HUDEP-2 (cell line): ENCODE measurements at regions not wholly inside any gene's neighbourhood (a gene's known extent, or its start where the extent isn't known, plus 50 kb on each side); places are given as distances from the start of the nearest gene placed in this dataset.
"Not testable (repeated sequence)": the region's sequence is repeated elsewhere in the genome, so short reads cannot be mapped to it uniquely, and the experiment has no call there.

ENCODE experiments used
- DNase-seq, 76 experiments: peaks; one replicate each; lab custom pipeline; 2025; ENCODE audit not compliant: unreplicated experiment in 76 of 76; lab: John Stamatoyannopoulos, UW

- DNase-seq, result no peak
These were observed 471.9 kb downstream of the QKI start for GRCh38 chr6:163886428-163886827.

GRCh38 chr6:163883984-163884383 lies 469.5 kb downstream of the QKI start:
- no peak for DNase-seq

GRCh38 chr6:163878698-163879097 lies 464.2 kb downstream of the QKI start:
- no peak for DNase-seq

- DNase-seq, result no peak
These were observed 463.5 kb downstream of the QKI start for GRCh38 chr6:163877877-163878639.

- no peak for DNase-seq
These were observed 461.9 kb downstream of the QKI start for GRCh38 chr6:163876391-163876790.

GRCh38 chr6:163874784-163875183 lies 460.3 kb downstream of the QKI start:
- DNase-seq, result no peak

GRCh38 chr6:163872335-163872734 lies 457.8 kb downstream of the QKI start:
- no peak for DNase-seq

- no peak for DNase-seq
These were observed 457.1 kb downstream of the QKI start for GRCh38 chr6:163871616-163872015.

- DNase-seq, result no peak
These were observed 453.2 kb downstream of the QKI start for GRCh38 chr6:163867518-163868292.

- peak in 1 of 76 experiments; percentile 2 for DNase-seq
These were observed 451.7 kb downstream of the QKI start for GRCh38 chr6:163866192-163866591.

GRCh38 chr6:163863565-163863964 lies 449.0 kb downstream of the QKI start:
- DNase-seq, result no peak

- no peak for DNase-seq
These were observed 448.2 kb downstream of the QKI start for GRCh38 chr6:163862701-163863100.

GRCh38 chr6:163861627-163862026 lies 447.1 kb downstream of the QKI start:
- DNase-seq, result no peak

GRCh38 chr6:163860287-163861081 lies 446.0 kb downstream of the QKI start:
- DNase-seq, result peak in 28 of 76 experiments; percentile 2 to 57 (median 19)

- DNase-seq, result not testable (repeated sequence)
These were observed 444.4 kb downstream of the QKI start for GRCh38 chr6:163858870-163859269.

- DNase-seq, result no peak
These were observed 442.9 kb downstream of the QKI start for GRCh38 chr6:163857421-163857820.

- DNase-seq, result no peak
These were observed 436.4 kb downstream of the QKI start for GRCh38 chr6:163850874-163851273.

GRCh38 chr6:163844761-163845160 lies 430.2 kb downstream of the QKI start:
- DNase-seq, result no peak

GRCh38 chr6:163844357-163844756 lies 429.8 kb downstream of the QKI start:
- no peak for DNase-seq

GRCh38 chr6:163843218-163843617 lies 428.7 kb downstream of the QKI start:
- DNase-seq, result no peak

- DNase-seq, result no peak
These were observed 427.9 kb downstream of the QKI start for GRCh38 chr6:163842467-163842866.
